ENCODE measurements at regions not wholly inside any gene's neighbourhood (a gene's known extent, or its start where the extent isn't known, plus 50 kb on each side); places are given as distances from the start of the nearest gene placed in this dataset.

GRCh38 chr13:31956980-31957644 is 74.5 kb upstream of the FRY start:
- DNase-seq = no peak
- no peak overlapping the region for H3K27ac Mint-ChIP-seq
- no peak overlapping the region for H3K4me3 Mint-ChIP-seq
- ATAC-seq = no peak
- peaks cover 17% of the 10 kb centered on the region for H3K27me3 Mint-ChIP-seq
- H3K4me1 Mint-ChIP-seq = no peaks in the 10 kb centered on the region
- H3K9me3 Mint-ChIP-seq = no peaks in the 10 kb centered on the region

GRCh38 chr13:31957772-31958171 is 73.8 kb upstream of the FRY start:
- H3K27me3 Mint-ChIP-seq = peaks cover 21% of the 10 kb centered on the region
- no peak overlapping the region for H3K27ac Mint-ChIP-seq
- H3K4me3 Mint-ChIP-seq = no peak overlapping the region
- ATAC-seq = no peak
- DNase-seq = no peak
- no peaks in the 10 kb centered on the region for H3K4me1 Mint-ChIP-seq
- H3K9me3 Mint-ChIP-seq = no peaks in the 10 kb centered on the region

GRCh38 chr13:31962731-31963370 is 68.7 kb upstream of the FRY start:
- H3K4me1 Mint-ChIP-seq = no peaks in the 10 kb centered on the region
- peak overlapping the region in 1 of 2 donors; percentile 43 for H3K27ac Mint-ChIP-seq
- ATAC-seq (no peak), DNase-seq (no peak)
- H3K9me3 Mint-ChIP-seq = peaks cover 1 to 13% of the 10 kb centered on the region in 2 donors
- no peak overlapping the region for H3K4me3 Mint-ChIP-seq
- H3K27me3 Mint-ChIP-seq = peaks cover 22% of the 10 kb centered on the region

GRCh38 chr13:31963631-31964030 is 67.9 kb upstream of the FRY start:
- Mint-ChIP-seq H3K9me3 (peaks cover 9 to 18% of the 10 kb centered on the region in 2 donors), H3K4me1 (no peaks in the 10 kb centered on the region), H3K4me3 (no peak overlapping the region), H3K27me3 (peaks cover 27% of the 10 kb centered on the region), H3K27ac (no peak overlapping the region)
- ATAC-seq (no peak), DNase-seq (no peak)

GRCh38 chr13:31964168-31964567 is 67.4 kb upstream of the FRY start:
- Mint-ChIP-seq H3K4me3 (no peak overlapping the region), H3K27me3 (peaks cover 27% of the 10 kb centered on the region), H3K9me3 (peaks cover 10 to 18% of the 10 kb centered on the region in 2 donors), H3K4me1 (no peaks in the 10 kb centered on the region), H3K27ac (no peak overlapping the region)
- DNase-seq (no peak), ATAC-seq (no peak)

GRCh38 chr13:31965361-31966066 is 66.1 kb upstream of the FRY start:
- no peak overlapping the region for H3K27ac Mint-ChIP-seq
- H3K27me3 Mint-ChIP-seq = peaks cover 27% of the 10 kb centered on the region
- H3K9me3 Mint-ChIP-seq = peaks cover 10 to 18% of the 10 kb centered on the region in 2 donors
- no peak overlapping the region for H3K4me3 Mint-ChIP-seq
- ATAC-seq = no peak
- no peaks in the 10 kb centered on the region for H3K4me1 Mint-ChIP-seq
- DNase-seq = no peak

- no peak for ATAC-seq
- H3K9me3 Mint-ChIP-seq = peaks cover 10 to 18% of the 10 kb centered on the region in 2 donors
- no peaks in the 10 kb centered on the region for H3K4me1 Mint-ChIP-seq
- no peak overlapping the region for H3K4me3 Mint-ChIP-seq
- H3K27ac Mint-ChIP-seq = peak overlapping the region in 1 of 2 donors; percentile 22
- peaks cover 22% of the 10 kb centered on the region for H3K27me3 Mint-ChIP-seq
- no peak for DNase-seq
Observed at GRCh38 chr13:31967155-31967554, 64.4 kb upstream of the FRY start.

GRCh38 chr13:31968473-31968872 is 63.1 kb upstream of the FRY start:
- DNase-seq = no peak
- ATAC-seq = no peak
- no peak overlapping the region for H3K4me3 Mint-ChIP-seq

GRCh38 chr13:31970231-31970930 is 61.2 kb upstream of the FRY start:
- peaks cover 24% of the 10 kb centered on the region for H3K27me3 Mint-ChIP-seq
- H3K27ac Mint-ChIP-seq = no peak overlapping the region
- ATAC-seq (no peak), DNase-seq (no peak)
- H3K4me3 Mint-ChIP-seq = no peak overlapping the region
- H3K9me3 Mint-ChIP-seq = peaks cover 10 to 18% of the 10 kb centered on the region in 2 donors
- no peaks in the 10 kb centered on the region for H3K4me1 Mint-ChIP-seq

More at GRCh38 chr13:31968473-31968872, 63.1 kb upstream of the FRY start:
- Mint-ChIP-seq H3K27ac (no peak overlapping the region), H3K27me3 (peaks cover 20% of the 10 kb centered on the region), H3K9me3 (peaks cover 10 to 18% of the 10 kb centered on the region in 2 donors), H3K4me1 (no peaks in the 10 kb centered on the region)

GRCh38 chr13:31972453-31972852 is 59.1 kb upstream of the FRY start:
- no peak for ATAC-seq
- H3K4me3 Mint-ChIP-seq = no peak overlapping the region

GRCh38 chr13:31978021-31978420 is 53.6 kb upstream of the FRY start:
- no peak for ATAC-seq
- H3K4me3 Mint-ChIP-seq = no peak overlapping the region
- H3K27ac Mint-ChIP-seq = no peak overlapping the region

More at GRCh38 chr13:31972453-31972852, 59.1 kb upstream of the FRY start:
- peaks cover 6 to 10% of the 10 kb centered on the region in 2 donors for H3K9me3 Mint-ChIP-seq
- H3K27me3 Mint-ChIP-seq = peaks cover 24% of the 10 kb centered on the region
- DNase-seq = no peak
- no peaks in the 10 kb centered on the region for H3K4me1 Mint-ChIP-seq
- H3K27ac Mint-ChIP-seq = no peak overlapping the region

GRCh38 chr13:31980830-31981229 is 50.7 kb upstream of the FRY start:
- no peak for ATAC-seq
- Mint-ChIP-seq H3K4me1 (no peaks in the 10 kb centered on the region), H3K27ac (no peak overlapping the region), H3K4me3 (no peak overlapping the region), H3K27me3 (no peaks in the 10 kb centered on the region), H3K9me3 (no peaks in the 10 kb centered on the region)
- no peak for DNase-seq

More at GRCh38 chr13:31978021-31978420, 53.6 kb upstream of the FRY start:
- no peak for DNase-seq
- H3K9me3 Mint-ChIP-seq = no peaks in the 10 kb centered on the region
- peaks cover 7% of the 10 kb centered on the region for H3K27me3 Mint-ChIP-seq
- H3K4me1 Mint-ChIP-seq = no peaks in the 10 kb centered on the region

Measured in stimulated activated naive CD8-positive, alpha-beta T cell treated with anti-CD3 and anti-CD28 coated beads, Interleukin-15, amount 100 ng/mL, for 72 hours (primary cell).